ENCODE measurements at regions not wholly inside any gene's neighbourhood (a gene's known extent, or its start where the extent isn't known, plus 50 kb on each side); places are given as distances from the start of the nearest gene placed in this dataset.

DNA sequence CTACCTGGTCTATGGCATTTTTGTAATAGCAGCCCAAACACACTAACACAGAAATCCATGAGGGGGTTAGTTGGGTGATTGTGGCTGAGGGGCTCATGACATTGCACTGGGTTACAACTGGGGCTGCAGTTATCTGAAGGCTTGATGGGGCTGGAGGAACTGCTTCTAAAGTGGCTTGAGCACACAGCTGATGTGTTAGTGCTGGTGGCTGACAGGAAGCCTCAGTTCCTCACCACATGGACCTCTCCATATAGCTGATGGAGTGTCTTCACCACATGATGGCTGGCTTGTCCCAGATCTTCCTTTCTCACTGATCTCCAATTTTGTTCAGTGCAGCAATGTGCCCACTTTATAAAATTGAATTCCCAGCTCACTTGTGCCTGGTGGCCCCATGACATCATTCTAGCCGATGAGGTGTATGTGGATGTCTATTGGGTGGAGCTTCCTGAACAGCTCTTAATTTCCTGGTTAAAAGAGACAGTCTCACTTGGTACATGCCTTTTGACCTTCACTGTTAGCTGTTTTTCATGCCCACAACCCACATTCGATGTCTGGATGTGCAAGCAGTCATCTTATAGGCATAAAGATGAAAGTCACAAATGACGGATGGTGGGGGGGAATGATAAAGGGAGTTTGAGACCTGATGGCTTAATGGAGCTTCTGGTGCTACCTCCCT, 166.9 kb upstream of the BMPER start:
- TF ChIP-seq, protein P1, sequence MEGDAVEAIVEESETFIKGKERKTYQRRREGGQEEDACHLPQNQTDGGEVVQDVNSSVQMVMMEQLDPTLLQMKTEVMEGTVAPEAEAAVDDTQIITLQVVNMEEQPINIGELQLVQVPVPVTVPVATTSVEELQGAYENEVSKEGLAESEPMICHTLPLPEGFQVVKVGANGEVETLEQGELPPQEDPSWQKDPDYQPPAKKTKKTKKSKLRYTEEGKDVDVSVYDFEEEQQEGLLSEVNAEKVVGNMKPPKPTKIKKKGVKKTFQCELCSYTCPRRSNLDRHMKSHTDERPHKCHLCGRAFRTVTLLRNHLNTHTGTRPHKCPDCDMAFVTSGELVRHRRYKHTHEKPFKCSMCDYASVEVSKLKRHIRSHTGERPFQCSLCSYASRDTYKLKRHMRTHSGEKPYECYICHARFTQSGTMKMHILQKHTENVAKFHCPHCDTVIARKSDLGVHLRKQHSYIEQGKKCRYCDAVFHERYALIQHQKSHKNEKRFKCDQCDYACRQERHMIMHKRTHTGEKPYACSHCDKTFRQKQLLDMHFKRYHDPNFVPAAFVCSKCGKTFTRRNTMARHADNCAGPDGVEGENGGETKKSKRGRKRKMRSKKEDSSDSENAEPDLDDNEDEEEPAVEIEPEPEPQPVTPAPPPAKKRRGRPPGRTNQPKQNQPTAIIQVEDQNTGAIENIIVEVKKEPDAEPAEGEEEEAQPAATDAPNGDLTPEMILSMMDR (IDR thresholded peaks at IDR 0.05; ENCODE audit: borderline replicate concordance, extremely low read depth, low read length, poor library complexity, severe bottlenecking): no peak
- TF ChIP-seq EZH2 (IDR thresholded peaks at IDR 0.05; ENCODE audit: borderline replicate concordance, low read depth, low read length, severe bottlenecking): no peak
